Panc1 (cell line): ENCODE measurements at regions not wholly inside any gene's neighbourhood (a gene's known extent, or its start where the extent isn't known, plus 50 kb on each side); places are given as distances from the start of the nearest gene placed in this dataset.

ENCODE experiments used
- ATAC-seq: fragments of 200-7000 bp; cut with Tn5 transposase; 2 replicates; pipeline ENCODE4 v1.9.1; 2020; ENCODE audit warnings: mild to moderate bottlenecking, moderate library complexity
- BruUV-seq: library from RNA; stranded (reverse); fragments of 400-500 nt; replicated peaks from 2 replicates; lab custom pipeline; 2021; lab: Mats Ljungman, UMichigan
- CTCF ChIA-PET: fragments of 300-600 bp; sonication (Branson Sonifier 250); formaldehyde crosslinking; loops from one replicate; lab custom pipeline; 2022; ENCODE audit warnings: antibody characterized with exemption; lab: Charles Lee
- POLR2A ChIA-PET: fragments of 300-600 bp; sonication (Branson Sonifier 250); formaldehyde crosslinking; loops from one replicate; lab custom pipeline; 2022; ENCODE audit warnings: antibody characterized with exemption; lab: Charles Lee
- DNase-seq: peaks from one replicate; pipeline ENCODE4 v3.0.0-alpha.2; 2010; ENCODE audit warnings: low read depth, low spot score
- H3K27ac ChIP-seq: 2 replicates; pipeline ENCODE4 v1.5.1; 2011; ENCODE audit warnings: mild to moderate bottlenecking, low read length, inconsistent platforms
- H3K27me3 ChIP-seq: fragments of 200-500 bp; sonication (Bioruptor generic); 2 replicates; pipeline ENCODE4 v1.6.0; 2014; ENCODE audit warnings: low read length, inconsistent platforms; ENCODE audit not compliant: control insufficient read depth, insufficient read depth
- H3K36me3 ChIP-seq: fragments of 200-500 bp; sonication (Bioruptor generic); 2 replicates; pipeline ENCODE4 v1.5.1; 2014; ENCODE audit warnings: inconsistent platforms, mild to moderate bottlenecking, low read length, moderate library complexity; ENCODE audit not compliant: control insufficient read depth, insufficient read depth
- H3K4me1 ChIP-seq: 2 replicates; pipeline ENCODE4 v1.5.1; 2011; ENCODE audit warnings: inconsistent platforms, mild to moderate bottlenecking, low read length, moderate library complexity; ENCODE audit not compliant: control insufficient read depth, insufficient read depth
- H3K4me3 ChIP-seq, 2 experiments: 2 replicates each; pipeline ENCODE4 v1.5.1; 2011 to 2012; ENCODE audit warnings: low read depth in 2 of 2, low read length in 2 of 2, mild to moderate bottlenecking in 2 of 2, inconsistent platforms in 1 of 2, moderate library complexity in 1 of 2
- H3K9me3 ChIP-seq: fragments of 200-500 bp; sonication (Bioruptor generic); 2 replicates; pipeline ENCODE4 v1.5.1; 2014; ENCODE audit warnings: low read depth, mild to moderate bottlenecking, inconsistent platforms, low read length, moderate library complexity; ENCODE audit not compliant: control insufficient read depth, insufficient read depth
- POLR2AphosphoS5 ChIP-seq: IDR thresholded peaks from 2 replicates; pipeline ENCODE4 v1.6.1; 2012; ENCODE audit warnings: mild to moderate bottlenecking, low read depth, low read length, moderate library complexity
- SIN3A ChIP-seq: IDR thresholded peaks from 2 replicates; pipeline ENCODE4 v1.6.1; 2012; ENCODE audit warnings: low read depth, mild to moderate bottlenecking, low read length, moderate library complexity, borderline replicate concordance; ENCODE audit not compliant: insufficient read depth
- TCF7L2 ChIP-seq: IDR thresholded peaks from 2 replicates; pipeline ENCODE4 v1.6.1; 2011; ENCODE audit warnings: mild to moderate bottlenecking, low read depth, low read length, inconsistent platforms
- in situ Hi-C: cut with HindIII; loops from 2 replicates; pipeline ENCODE4 v1.10.0; 2016; ENCODE audit warnings: low sequenced_read_pairs, low pct_unique_long_range_greater_than_20kb
- intact Hi-C: fragments of 100-400 bp; cut with micrococcal nuclease; formaldehyde crosslinking; loops from one replicate; pipeline ENCODE4 v1.10.0; 2022; ENCODE audit not compliant: unreplicated experiment
- TF ChIP-seq, protein P1 (sequence below), 2 experiments: IDR thresholded peaks; 2 replicates each; pipeline ENCODE4 v1.6.1; 2011 to 2012; ENCODE audit warnings: low read depth in 2 of 2, control low read depth in 1 of 2, low read length in 1 of 2, mild to moderate bottlenecking in 1 of 2, moderate library complexity in 1 of 2; ENCODE audit not compliant: insufficient read depth in 1 of 2
- TF ChIP-seq, protein P2 (sequence below): fragments of 450-650 bp; IDR thresholded peaks from 2 replicates; pipeline ENCODE4 v1.5.1; 2017; ENCODE audit warnings: mild to moderate bottlenecking

DNA sequence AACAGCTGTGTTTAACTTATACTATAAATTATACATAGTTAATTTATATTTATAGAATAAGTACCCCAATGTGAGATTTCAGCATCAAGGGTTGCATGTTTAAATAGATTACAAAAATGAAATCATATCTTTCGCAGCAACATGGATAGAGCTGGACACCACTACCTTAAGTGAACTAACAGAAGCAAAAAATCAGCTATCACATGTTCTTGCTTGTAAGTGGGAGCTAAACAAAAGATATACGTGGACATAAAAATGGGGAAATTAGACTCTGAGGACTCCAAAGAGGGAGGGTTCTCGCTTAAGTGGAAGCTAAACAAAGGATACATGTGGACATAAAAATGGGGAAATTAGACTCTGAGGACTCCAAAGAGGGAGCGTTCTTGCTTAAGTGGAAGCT, 626.5 kb upstream of the DPPA4 start:
- intact Hi-C loops (no loop called here), in situ Hi-C loops (no loop called here)
- H3K9me3 ChIP-seq = no peaks in the 10 kb centered on the region
- no peak overlapping the region for H3K4me3 ChIP-seq
- H3K4me1 ChIP-seq = no peaks in the 10 kb centered on the region
- ATAC-seq (no peak), DNase-seq (no peak)
- ChIA-PET CTCF (interaction anchor here (0.6 kb wide), 1 partner anchor 235 kb away, joined by 12 read pairs; no protein-coding TSS in a partner anchor), POLR2A (interaction anchor here (0.5 to 0.6 kb wide), 2 partner anchors 54 to 1887 kb away, joined by 4 to 10 read pairs; no protein-coding TSS in a partner anchor)
- no peaks in the 10 kb centered on the region for H3K27me3 ChIP-seq
- no TSS peak for BruUV-seq
- H3K27ac ChIP-seq = no peak overlapping the region
- H3K36me3 ChIP-seq = no peaks in the 10 kb centered on the region
- TF ChIP-seq POLR2AphosphoS5 (no peak), SIN3A (no peak)
- TF ChIP-seq, protein P1, sequence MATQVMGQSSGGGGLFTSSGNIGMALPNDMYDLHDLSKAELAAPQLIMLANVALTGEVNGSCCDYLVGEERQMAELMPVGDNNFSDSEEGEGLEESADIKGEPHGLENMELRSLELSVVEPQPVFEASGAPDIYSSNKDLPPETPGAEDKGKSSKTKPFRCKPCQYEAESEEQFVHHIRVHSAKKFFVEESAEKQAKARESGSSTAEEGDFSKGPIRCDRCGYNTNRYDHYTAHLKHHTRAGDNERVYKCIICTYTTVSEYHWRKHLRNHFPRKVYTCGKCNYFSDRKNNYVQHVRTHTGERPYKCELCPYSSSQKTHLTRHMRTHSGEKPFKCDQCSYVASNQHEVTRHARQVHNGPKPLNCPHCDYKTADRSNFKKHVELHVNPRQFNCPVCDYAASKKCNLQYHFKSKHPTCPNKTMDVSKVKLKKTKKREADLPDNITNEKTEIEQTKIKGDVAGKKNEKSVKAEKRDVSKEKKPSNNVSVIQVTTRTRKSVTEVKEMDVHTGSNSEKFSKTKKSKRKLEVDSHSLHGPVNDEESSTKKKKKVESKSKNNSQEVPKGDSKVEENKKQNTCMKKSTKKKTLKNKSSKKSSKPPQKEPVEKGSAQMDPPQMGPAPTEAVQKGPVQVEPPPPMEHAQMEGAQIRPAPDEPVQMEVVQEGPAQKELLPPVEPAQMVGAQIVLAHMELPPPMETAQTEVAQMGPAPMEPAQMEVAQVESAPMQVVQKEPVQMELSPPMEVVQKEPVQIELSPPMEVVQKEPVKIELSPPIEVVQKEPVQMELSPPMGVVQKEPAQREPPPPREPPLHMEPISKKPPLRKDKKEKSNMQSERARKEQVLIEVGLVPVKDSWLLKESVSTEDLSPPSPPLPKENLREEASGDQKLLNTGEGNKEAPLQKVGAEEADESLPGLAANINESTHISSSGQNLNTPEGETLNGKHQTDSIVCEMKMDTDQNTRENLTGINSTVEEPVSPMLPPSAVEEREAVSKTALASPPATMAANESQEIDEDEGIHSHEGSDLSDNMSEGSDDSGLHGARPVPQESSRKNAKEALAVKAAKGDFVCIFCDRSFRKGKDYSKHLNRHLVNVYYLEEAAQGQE (IDR thresholded peaks at IDR 0.05; ENCODE audit: insufficient read depth in 1 of 2, low read depth in 2 of 2, low read length in 1 of 2) = no peak

DNA sequence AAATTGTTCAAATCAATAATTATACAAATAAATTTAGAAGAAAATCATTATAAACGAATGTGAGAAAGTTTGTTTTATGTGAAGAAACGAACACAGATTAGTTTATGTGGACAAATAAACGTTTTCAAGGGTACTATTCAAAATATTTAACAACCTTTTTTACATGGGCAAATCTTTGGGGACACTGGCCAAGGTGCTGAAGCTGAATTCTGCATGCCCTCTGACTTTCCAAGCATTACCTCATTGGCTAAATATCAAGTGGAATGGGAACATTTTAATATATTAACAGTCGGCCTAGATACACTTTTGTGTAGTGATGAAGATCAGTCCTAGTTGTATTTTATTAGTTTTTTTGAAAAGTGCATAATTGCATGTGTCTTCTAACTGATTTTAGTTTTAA, 636.4 kb upstream of the DPPA4 start:
- Histone ChIP-seq H3K9me3 (no peaks in the 10 kb centered on the region), H3K4me1 (no peaks in the 10 kb centered on the region), H3K27me3 (no peaks in the 10 kb centered on the region), H3K36me3 (no peaks in the 10 kb centered on the region), H3K27ac (no peak overlapping the region), H3K4me3 (no peak overlapping the region)
- ATAC-seq (no peak), DNase-seq (no peak)
- CTCF ChIA-PET = no interaction called here
- in situ Hi-C loops = no loop called here
- TF ChIP-seq TCF7L2 (no peak), SIN3A (no peak), POLR2AphosphoS5 (no peak)
- TF ChIP-seq, protein P1 (IDR thresholded peaks at IDR 0.05; ENCODE audit: insufficient read depth in 1 of 2, low read depth in 2 of 2, low read length in 1 of 2) = peak; percentile 54 to 76; a peak in 3 of 4 replicates
- TF ChIP-seq, protein P2, sequence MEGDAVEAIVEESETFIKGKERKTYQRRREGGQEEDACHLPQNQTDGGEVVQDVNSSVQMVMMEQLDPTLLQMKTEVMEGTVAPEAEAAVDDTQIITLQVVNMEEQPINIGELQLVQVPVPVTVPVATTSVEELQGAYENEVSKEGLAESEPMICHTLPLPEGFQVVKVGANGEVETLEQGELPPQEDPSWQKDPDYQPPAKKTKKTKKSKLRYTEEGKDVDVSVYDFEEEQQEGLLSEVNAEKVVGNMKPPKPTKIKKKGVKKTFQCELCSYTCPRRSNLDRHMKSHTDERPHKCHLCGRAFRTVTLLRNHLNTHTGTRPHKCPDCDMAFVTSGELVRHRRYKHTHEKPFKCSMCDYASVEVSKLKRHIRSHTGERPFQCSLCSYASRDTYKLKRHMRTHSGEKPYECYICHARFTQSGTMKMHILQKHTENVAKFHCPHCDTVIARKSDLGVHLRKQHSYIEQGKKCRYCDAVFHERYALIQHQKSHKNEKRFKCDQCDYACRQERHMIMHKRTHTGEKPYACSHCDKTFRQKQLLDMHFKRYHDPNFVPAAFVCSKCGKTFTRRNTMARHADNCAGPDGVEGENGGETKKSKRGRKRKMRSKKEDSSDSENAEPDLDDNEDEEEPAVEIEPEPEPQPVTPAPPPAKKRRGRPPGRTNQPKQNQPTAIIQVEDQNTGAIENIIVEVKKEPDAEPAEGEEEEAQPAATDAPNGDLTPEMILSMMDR = no peak
- BruUV-seq = no TSS peak
- intact Hi-C loops = no loop called here
- POLR2A ChIA-PET = no interaction called here
